Pancreas (tissue), 10 donors: ENCODE measurements at regions not wholly inside any gene's neighbourhood (a gene's known extent, or its start where the extent isn't known, plus 50 kb on each side); places are given as distances from the start of the nearest gene placed in this dataset.

Source experiments
- ATAC-seq, 4 donors: fragments of 200-7000 bp; cut with Tn5 transposase; one replicate each; pipeline versions ENCODE4 v1.8.0 to v1.9.1; 2020; ENCODE audit warnings: mild to moderate bottlenecking in 4 of 4, moderate library complexity in 4 of 4
- DNase-seq, 6 donors: peaks; one replicate each; pipeline ENCODE4 v3.0.0-alpha.2; 2020
- FAIRE-seq: peaks from 2 replicates; lab custom pipeline; 2012; peaks lifted over from hg19 to GRCh38; lab: Jason Lieb, UNC
- H3K27ac ChIP-seq, 4 donors: fragments of 200-600 bp; sonication (generic); 1 replicate in 3 of 4; 2 replicates in 1 of 4; pipeline versions ENCODE4 v1.5.0 to v1.8.0; 2020
- H3K27me3 ChIP-seq, 4 donors: fragments of 200-600 bp; one replicate each; pipeline ENCODE4 v1.8.0; 2021
- H3K36me3 ChIP-seq, 3 donors: fragments of 200-600 bp; sonication (generic) in 1 of 3; one replicate each; pipeline versions ENCODE4 v1.5.0 to v1.8.0; 2020 to 2021
- H3K4me1 ChIP-seq, 3 donors: fragments of 200-600 bp; one replicate each; pipeline ENCODE4 v1.8.0; 2021
- H3K4me3 ChIP-seq, 4 donors: fragments of 200-600 bp; sonication (generic) in 2 of 4; one replicate each; pipeline versions ENCODE4 v1.5.0 to v1.8.0; 2020 to 2021
- H3K9me3 ChIP-seq, 4 donors: fragments of 200-600 bp; one replicate each; pipeline ENCODE4 v1.8.0; 2021
- CTCF ChIP-seq, 4 donors: fragments of 200-600 bp; sonication (generic) in 3 of 4; IDR thresholded peaks; one replicate each; pipeline versions ENCODE4 v1.5.0 to v1.8.0; 2021; ENCODE audit warnings: antibody characterized with exemption in 4 of 4
- WGBS, 2 donors: extraction: QIAGEN DNeasy Blood & Tissue Kit; methylation state at CpG; one replicate each; pipeline ENCODE4 v1.1.7; 2013; 5-methylcytosine and 5-hydroxymethylcytosine counted together
- intact Hi-C, 3 donors: fragments of 100-400 bp; cut with DNase I; formaldehyde crosslinking; loops; one replicate each; pipeline versions ENCODE4 v1.11.1 to v1.14.2; 2022
- donor health status: healthy with polysubstance abuse.
- donor health status: DM: no; HTN: no; CAD: no; lungs with moderate emphysema.
- donor health status: DM: no; HTN: no; CAD: no.
- donor health status: control.
- donor health status: control.
- donor health status: Bipolar disorder and iron deficiency.
- donor health status: DM: yes; HTN: yes; CAD: no.
- donor health status: DM: no; HTN: no; CAD: no.
- donor health status: DM: no; HTN: no; CAD: no.
- donor health status: DM: yes; HTN: yes; CAD: no.

- DNase-seq (no peak), ATAC-seq (no peak), FAIRE-seq (no peak)
- WGBS, 2 donors = 72 to 78% methylated on average over 4 of the region's 4 CpGs
- no peak for TF ChIP-seq CTCF (IDR thresholded peaks at IDR 0.05)
- H3K4me3 ChIP-seq = no peak overlapping the region
- H3K4me1 ChIP-seq = no peaks in the 10 kb centered on the region
- no peaks in the 10 kb centered on the region for H3K9me3 ChIP-seq
- H3K36me3 ChIP-seq = no peaks in the 10 kb centered on the region
- intact Hi-C loops = loop anchor here in 1 of 3 donors (10.0 kb wide), 1 partner anchor 129 kb away; no protein-coding TSS in a partner anchor
- no peak overlapping the region for H3K27ac ChIP-seq
- H3K27me3 ChIP-seq = no peaks in the 10 kb centered on the region
Observed at GRCh38 chr9:69976152-69976551, 67.5 kb upstream of the MAMDC2 start.

GRCh38 chr9:69980041-69980440 lies 63.6 kb upstream of the MAMDC2 start:
- no peak for TF ChIP-seq CTCF (IDR thresholded peaks at IDR 0.05)
- Histone ChIP-seq H3K4me3 (no peak overlapping the region), H3K9me3 (no peaks in the 10 kb centered on the region), H3K36me3 (no peaks in the 10 kb centered on the region), H3K27ac (no peak overlapping the region), H3K27me3 (no peaks in the 10 kb centered on the region), H3K4me1 (no peaks in the 10 kb centered on the region)
- FAIRE-seq = no peak
- intact Hi-C loops = no loop called here
- no peak for DNase-seq
- 82 to 83% methylated on average over 2 of the region's 2 CpGs for WGBS, 2 donors
- no peak for ATAC-seq

- FAIRE-seq = no peak
- intact Hi-C loops = no loop called here
- Histone ChIP-seq H3K27me3 (no peaks in the 10 kb centered on the region), H3K36me3 (no peaks in the 10 kb centered on the region), H3K27ac (no peak overlapping the region), H3K4me3 (no peak overlapping the region), H3K9me3 (no peaks in the 10 kb centered on the region), H3K4me1 (no peaks in the 10 kb centered on the region)
- 85% methylated on average over 6 of the region's 6 CpGs for WGBS, 2 donors
- TF ChIP-seq CTCF (IDR thresholded peaks at IDR 0.05) = no peak
- no peak for ATAC-seq
- no peak for DNase-seq
Observed at GRCh38 chr9:69980591-69980990, 63.1 kb upstream of the MAMDC2 start.

- Histone ChIP-seq H3K4me3 (no peak overlapping the region), H3K27me3 (no peaks in the 10 kb centered on the region), H3K27ac (no peak overlapping the region), H3K9me3 (no peaks in the 10 kb centered on the region), H3K36me3 (no peaks in the 10 kb centered on the region), H3K4me1 (no peaks in the 10 kb centered on the region)
- whole genome bisulfite sequencing, 2 donors = 74 to 85% methylated on average over 6 of the region's 6 CpGs
- ATAC-seq = no peak
- intact Hi-C loops = no loop called here
- no peak for FAIRE-seq
- TF ChIP-seq CTCF (IDR thresholded peaks at IDR 0.05) = no peak
- no peak for DNase-seq
Observed at GRCh38 chr9:69981686-69982445, 61.8 kb upstream of the MAMDC2 start.

- H3K4me3 ChIP-seq = no peak overlapping the region
- H3K4me1 ChIP-seq = no peaks in the 10 kb centered on the region
- no peaks in the 10 kb centered on the region for H3K36me3 ChIP-seq
- FAIRE-seq (no peak), ATAC-seq (no peak), DNase-seq (no peak)
- no peaks in the 10 kb centered on the region for H3K9me3 ChIP-seq
- intact Hi-C loops = no loop called here
- H3K27ac ChIP-seq = no peak overlapping the region
- no peak for TF ChIP-seq CTCF (IDR thresholded peaks at IDR 0.05)
- WGBS, 2 donors = 88 to 92% methylated on average over 3 of the region's 3 CpGs
- H3K27me3 ChIP-seq = no peaks in the 10 kb centered on the region
Observed at GRCh38 chr9:69984831-69985230, 58.8 kb upstream of the MAMDC2 start.
